ENCODE measurements at regions not wholly inside any gene's neighbourhood (a gene's known extent, or its start where the extent isn't known, plus 50 kb on each side); places are given as distances from the start of the nearest gene placed in this dataset.

DNA sequence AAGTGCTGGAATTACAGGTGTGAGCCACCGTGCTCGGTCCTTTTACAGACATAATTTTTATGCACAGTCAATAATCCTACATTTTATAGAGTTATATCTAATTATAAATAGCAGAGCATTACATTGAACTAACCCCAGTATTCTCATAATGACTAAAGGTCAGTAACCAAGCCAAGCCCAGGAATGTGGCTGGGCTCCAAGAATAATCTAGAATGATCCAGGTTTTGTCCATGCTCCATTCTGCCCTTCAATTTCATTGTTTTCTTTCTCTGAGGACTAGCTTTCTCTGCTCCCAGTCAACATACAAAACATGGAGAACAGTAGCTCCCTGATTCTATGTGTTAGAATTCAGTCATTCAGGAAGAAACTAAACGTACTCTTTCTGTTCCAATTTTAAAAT, 92.1 kb upstream of the KRR1 start:
- ChIA-PET CTCF (no interaction called here), POLR2A (no interaction called here)
- 0 out of 2 replicates have a peak, but pooled peaks cover 3% of the 10 kb centered on the region for H3K9me2 ChIP-seq
- no peaks in the 10 kb centered on the region for H4K20me1 ChIP-seq (ENCODE audit: insufficient read depth)
- no peaks in the 10 kb centered on the region for H3K36me3 ChIP-seq (replicated peaks in 1 of 2; ENCODE audit: control insufficient read depth in 1 of 2, insufficient read depth in 2 of 2, low read length in 1 of 2)
- no peak overlapping the region for H3K4me3 ChIP-seq (ENCODE audit: low read depth in 2 of 2, low read length in 1 of 2)
- H3K4me2 ChIP-seq = no peak overlapping the region
- H2AFZ ChIP-seq (ENCODE audit: low read depth) = no peak overlapping the region
- WGBS (ENCODE audit: low lambda C conversion rate) = 92% methylated on average over 3 of the region's 3 CpGs
- H3K27ac ChIP-seq (ENCODE audit: low read depth in 2 of 2, low read length in 1 of 2) = no peak overlapping the region
- H3K27me3 ChIP-seq (ENCODE audit: insufficient read depth) = no peaks in the 10 kb centered on the region
- H3F3A ChIP-seq (replicated peaks; ENCODE audit: insufficient read depth) = no peaks in the 10 kb centered on the region
- H3K4me1 ChIP-seq (ENCODE audit: control insufficient read depth in 1 of 2, insufficient read depth in 2 of 2, low read depth in 1 of 2, low read length in 1 of 2) = no peaks in the 10 kb centered on the region; a peak in 2 of 4 replicates
- H3K9ac ChIP-seq = no peak overlapping the region
- DNase-seq = no peak
- H3K9me3 ChIP-seq = no peaks in the 10 kb centered on the region
- no peaks in the 10 kb centered on the region for H3K79me2 ChIP-seq (ENCODE audit: insufficient read depth)
- TF ChIP-seq EP300 (IDR thresholded peaks at IDR 0.05; ENCODE audit: borderline replicate concordance in 1 of 2, low read depth in 1 of 2, low read length in 1 of 2) = no peak
- TF ChIP-seq, protein P1, sequence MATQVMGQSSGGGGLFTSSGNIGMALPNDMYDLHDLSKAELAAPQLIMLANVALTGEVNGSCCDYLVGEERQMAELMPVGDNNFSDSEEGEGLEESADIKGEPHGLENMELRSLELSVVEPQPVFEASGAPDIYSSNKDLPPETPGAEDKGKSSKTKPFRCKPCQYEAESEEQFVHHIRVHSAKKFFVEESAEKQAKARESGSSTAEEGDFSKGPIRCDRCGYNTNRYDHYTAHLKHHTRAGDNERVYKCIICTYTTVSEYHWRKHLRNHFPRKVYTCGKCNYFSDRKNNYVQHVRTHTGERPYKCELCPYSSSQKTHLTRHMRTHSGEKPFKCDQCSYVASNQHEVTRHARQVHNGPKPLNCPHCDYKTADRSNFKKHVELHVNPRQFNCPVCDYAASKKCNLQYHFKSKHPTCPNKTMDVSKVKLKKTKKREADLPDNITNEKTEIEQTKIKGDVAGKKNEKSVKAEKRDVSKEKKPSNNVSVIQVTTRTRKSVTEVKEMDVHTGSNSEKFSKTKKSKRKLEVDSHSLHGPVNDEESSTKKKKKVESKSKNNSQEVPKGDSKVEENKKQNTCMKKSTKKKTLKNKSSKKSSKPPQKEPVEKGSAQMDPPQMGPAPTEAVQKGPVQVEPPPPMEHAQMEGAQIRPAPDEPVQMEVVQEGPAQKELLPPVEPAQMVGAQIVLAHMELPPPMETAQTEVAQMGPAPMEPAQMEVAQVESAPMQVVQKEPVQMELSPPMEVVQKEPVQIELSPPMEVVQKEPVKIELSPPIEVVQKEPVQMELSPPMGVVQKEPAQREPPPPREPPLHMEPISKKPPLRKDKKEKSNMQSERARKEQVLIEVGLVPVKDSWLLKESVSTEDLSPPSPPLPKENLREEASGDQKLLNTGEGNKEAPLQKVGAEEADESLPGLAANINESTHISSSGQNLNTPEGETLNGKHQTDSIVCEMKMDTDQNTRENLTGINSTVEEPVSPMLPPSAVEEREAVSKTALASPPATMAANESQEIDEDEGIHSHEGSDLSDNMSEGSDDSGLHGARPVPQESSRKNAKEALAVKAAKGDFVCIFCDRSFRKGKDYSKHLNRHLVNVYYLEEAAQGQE (IDR thresholded peaks at IDR 0.05; ENCODE audit: low read depth, low read length) = no peak

DNA sequence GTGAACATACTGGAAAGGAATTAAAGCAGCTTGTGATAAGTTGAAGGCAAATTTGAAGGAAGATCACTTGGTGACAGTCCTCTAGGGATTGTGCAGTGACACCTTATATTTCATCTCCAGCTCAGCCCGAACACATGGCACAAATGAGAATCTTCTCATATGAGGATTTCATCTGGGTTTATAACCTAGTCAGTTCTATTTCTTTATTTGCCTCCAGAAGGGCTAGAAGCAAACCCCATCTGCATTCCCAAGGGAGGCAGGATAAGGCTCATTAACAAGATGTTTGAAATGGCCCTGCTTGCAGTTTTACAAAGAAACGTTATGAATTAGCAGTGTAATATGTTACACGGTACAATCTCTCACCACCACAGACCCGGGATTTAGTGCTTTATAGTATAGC, 90.7 kb upstream of the KRR1 start:
- DNase-seq = no peak
- POLR2A ChIA-PET = no interaction called here
- CTCF ChIA-PET = interaction anchor here (1.3 to 1.4 kb wide), 2 partner anchors 21 to 76 kb away, joined by 3 to 4 read pairs; no protein-coding TSS in a partner anchor
- Histone ChIP-seq H2AFZ (ENCODE audit: low read depth) (no peak overlapping the region), H3K4me1 (ENCODE audit: control insufficient read depth in 1 of 2, insufficient read depth in 2 of 2, low read depth in 1 of 2, low read length in 1 of 2) (no peaks in the 10 kb centered on the region; a peak in 2 of 4 replicates), H3K27me3 (ENCODE audit: insufficient read depth) (no peaks in the 10 kb centered on the region), H3K9me3 (no peaks in the 10 kb centered on the region), H3K9me2 (0 out of 2 replicates have a peak, but pooled peaks cover 3% of the 10 kb centered on the region), H4K20me1 (ENCODE audit: insufficient read depth) (no peaks in the 10 kb centered on the region), H3F3A (replicated peaks; ENCODE audit: insufficient read depth) (no peaks in the 10 kb centered on the region), H3K79me2 (ENCODE audit: insufficient read depth) (no peaks in the 10 kb centered on the region), H3K9ac (no peak overlapping the region), H3K36me3 (replicated peaks in 1 of 2; ENCODE audit: control insufficient read depth in 1 of 2, insufficient read depth in 2 of 2, low read length in 1 of 2) (no peaks in the 10 kb centered on the region), H3K4me3 (ENCODE audit: low read depth in 2 of 2, low read length in 1 of 2) (no peak overlapping the region), H3K27ac (ENCODE audit: low read depth in 2 of 2, low read length in 1 of 2) (no peak overlapping the region), H3K4me2 (no peak overlapping the region)
- 85% methylated on average over 4 of the region's 4 CpGs for WGBS (ENCODE audit: low lambda C conversion rate)
- no peak for TF ChIP-seq NFIC (IDR thresholded peaks at IDR 0.05; ENCODE audit: borderline replicate concordance)
- TF ChIP-seq FOXJ3 (CRISPR knock-in tag; IDR thresholded peaks at IDR 0.05) = no peak

DNA sequence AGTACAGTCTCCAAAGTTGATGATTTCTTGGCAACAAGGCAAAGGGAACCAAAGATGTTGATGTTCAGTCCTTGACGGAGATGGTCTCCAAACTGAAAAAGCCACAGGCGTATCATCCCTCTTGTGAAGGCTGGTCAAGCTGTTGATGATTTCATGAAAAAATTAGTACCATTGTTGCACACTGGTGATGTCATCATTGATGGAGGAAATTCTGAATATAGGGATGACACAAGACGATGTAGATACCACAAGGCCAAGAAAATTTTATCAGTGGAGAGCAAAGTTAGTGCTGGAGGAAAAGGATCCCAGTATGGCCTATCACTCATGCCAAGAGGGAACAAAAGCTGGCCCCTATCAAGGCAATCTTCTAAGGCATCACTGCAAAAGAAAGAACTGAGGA, 88.7 kb upstream of the KRR1 start:
- H3K4me3 ChIP-seq (ENCODE audit: low read depth in 2 of 2, low read length in 1 of 2) = no peak overlapping the region
- H3K4me2 ChIP-seq = no peak overlapping the region
- no peaks in the 10 kb centered on the region for H3K4me1 ChIP-seq (ENCODE audit: control insufficient read depth in 1 of 2, insufficient read depth in 2 of 2, low read depth in 1 of 2, low read length in 1 of 2)
- no peak for DNase-seq
- no peaks in the 10 kb centered on the region for H3K9me3 ChIP-seq
- POLR2A ChIA-PET = no interaction called here
- no peaks in the 10 kb centered on the region for H3K36me3 ChIP-seq (replicated peaks in 1 of 2; ENCODE audit: control insufficient read depth in 1 of 2, insufficient read depth in 2 of 2, low read length in 1 of 2)
- no peaks in the 10 kb centered on the region for H3F3A ChIP-seq (replicated peaks; ENCODE audit: insufficient read depth)
- H3K9ac ChIP-seq = no peak overlapping the region
- H3K9me2 ChIP-seq = no peaks in the 10 kb centered on the region
- H3K27ac ChIP-seq (ENCODE audit: low read depth in 2 of 2, low read length in 1 of 2) = no peak overlapping the region
- 100% methylated on average over 3 of the region's 3 CpGs for WGBS (ENCODE audit: low lambda C conversion rate)
- H2AFZ ChIP-seq (ENCODE audit: low read depth) = no peak overlapping the region
- no peaks in the 10 kb centered on the region for H4K20me1 ChIP-seq (ENCODE audit: insufficient read depth)
- no peaks in the 10 kb centered on the region for H3K27me3 ChIP-seq (ENCODE audit: insufficient read depth)
- TF ChIP-seq, protein P2, sequence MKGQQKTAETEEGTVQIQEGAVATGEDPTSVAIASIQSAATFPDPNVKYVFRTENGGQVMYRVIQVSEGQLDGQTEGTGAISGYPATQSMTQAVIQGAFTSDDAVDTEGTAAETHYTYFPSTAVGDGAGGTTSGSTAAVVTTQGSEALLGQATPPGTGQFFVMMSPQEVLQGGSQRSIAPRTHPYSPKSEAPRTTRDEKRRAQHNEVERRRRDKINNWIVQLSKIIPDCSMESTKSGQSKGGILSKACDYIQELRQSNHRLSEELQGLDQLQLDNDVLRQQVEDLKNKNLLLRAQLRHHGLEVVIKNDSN (IDR thresholded peaks at IDR 0.05; ENCODE audit: borderline replicate concordance, low read depth) = no peak
- TF ChIP-seq TEAD4 (IDR thresholded peaks at IDR 0.05; ENCODE audit: borderline replicate concordance, insufficient read depth) = no peak
- TF ChIP-seq GATA2 (CRISPR knock-in tag; IDR thresholded peaks at IDR 0.05) = no peak
- no peak for TF ChIP-seq EP300 (IDR thresholded peaks at IDR 0.05; ENCODE audit: borderline replicate concordance in 1 of 2, low read depth in 1 of 2, low read length in 1 of 2)
- TF ChIP-seq, protein P3, sequence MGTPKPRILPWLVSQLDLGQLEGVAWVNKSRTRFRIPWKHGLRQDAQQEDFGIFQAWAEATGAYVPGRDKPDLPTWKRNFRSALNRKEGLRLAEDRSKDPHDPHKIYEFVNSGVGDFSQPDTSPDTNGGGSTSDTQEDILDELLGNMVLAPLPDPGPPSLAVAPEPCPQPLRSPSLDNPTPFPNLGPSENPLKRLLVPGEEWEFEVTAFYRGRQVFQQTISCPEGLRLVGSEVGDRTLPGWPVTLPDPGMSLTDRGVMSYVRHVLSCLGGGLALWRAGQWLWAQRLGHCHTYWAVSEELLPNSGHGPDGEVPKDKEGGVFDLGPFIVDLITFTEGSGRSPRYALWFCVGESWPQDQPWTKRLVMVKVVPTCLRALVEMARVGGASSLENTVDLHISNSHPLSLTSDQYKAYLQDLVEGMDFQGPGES (IDR thresholded peaks at IDR 0.05; ENCODE audit: low read depth, low read length) = no peak
- CTCF ChIA-PET = interaction anchor here (1.6 kb wide), 1 partner anchor 73 kb away, joined by 5 read pairs; no protein-coding TSS in a partner anchor
- no peaks in the 10 kb centered on the region for H3K79me2 ChIP-seq (ENCODE audit: insufficient read depth)
